GM12878 (cell line): ENCODE measurements at regions not wholly inside any gene's neighbourhood (a gene's known extent, or its start where the extent isn't known, plus 50 kb on each side); places are given as distances from the start of the nearest gene placed in this dataset.

ENCODE experiments used
- ATAC-seq: fragments of 200-7000 bp; cut with Tn5 transposase; 3 replicates; pipeline ENCODE4 v1.9.1; 2020; ENCODE audit warnings: mild to moderate bottlenecking, moderate library complexity
- BruUV-seq: library from RNA; stranded (reverse); fragments of 400-500 nt; replicated peaks from 2 replicates; lab custom pipeline; 2021; lab: Mats Ljungman, UMichigan
- CTCF ChIA-PET: fragments of 300-600 bp; sonication (Branson Sonifier 250); formaldehyde crosslinking; extraction: SDS; loops from one replicate; lab custom pipeline; 2021; ENCODE audit warnings: inconsistent platforms; lab: Yijun Ruan, JAX
- POLR2A ChIA-PET: fragments of 350-600 bp; formaldehyde crosslinking; extraction: SDS; loops from one replicate; lab custom pipeline; 2021; ENCODE audit warnings: inconsistent platforms; lab: Charles Lee
- RAD21 ChIA-PET: fragments of 300-600 bp; sonication (Branson Sonifier 250); formaldehyde crosslinking; loops from one replicate; lab custom pipeline; 2023; ENCODE audit warnings: antibody characterized with exemption; ENCODE audit not compliant: unreplicated experiment; lab: Charles Lee
- SMC1A ChIA-PET: fragments of 300-600 bp; sonication (Branson Sonifier 250); formaldehyde crosslinking; loops from one replicate; lab custom pipeline; 2023; ENCODE audit not compliant: unreplicated experiment, uncharacterized antibody; lab: Charles Lee
- DNase-seq: peaks from one replicate; pipeline ENCODE4 v3.0.0-alpha.2; 2011; ENCODE audit warnings: low read depth, low spot score
- FAIRE-seq: peaks from 3 replicates; lab custom pipeline; 2011; peaks lifted over from hg19 to GRCh38; lab: Jason Lieb, UNC
- H2AFZ ChIP-seq: 2 replicates; pipeline ENCODE4 v1.6.0; 2011; ENCODE audit warnings: low read depth, low read length, control low read depth; ENCODE audit not compliant: control insufficient read depth
- H3K27ac ChIP-seq: 2 replicates; pipeline ENCODE4 v1.5.1; 2011; ENCODE audit warnings: control low read depth; ENCODE audit not compliant: control insufficient read depth, insufficient read depth
- H3K27me3 ChIP-seq, 2 experiments: replicated peaks in 1 of 2; 2 replicates each; pipeline versions ENCODE4 v1.6.0 to v1.6.1; 2011; ENCODE audit warnings: low read length in 1 of 2; ENCODE audit not compliant: control insufficient read depth in 2 of 2, insufficient read depth in 2 of 2
- H3K36me3 ChIP-seq, 2 experiments: 2 replicates each; pipeline ENCODE4 v1.5.1; 2011; ENCODE audit warnings: low read length in 1 of 2; ENCODE audit not compliant: control insufficient read depth in 2 of 2, insufficient read depth in 2 of 2
- H3K4me1 ChIP-seq: 2 replicates; pipeline ENCODE4 v1.6.1; 2011; ENCODE audit warnings: mild to moderate bottlenecking, low read length, moderate library complexity, mixed read lengths; ENCODE audit not compliant: control insufficient read depth, insufficient read depth
- H3K4me2 ChIP-seq: 2 replicates; pipeline ENCODE4 v1.6.0; 2011; ENCODE audit warnings: control low read depth; ENCODE audit not compliant: control insufficient read depth, insufficient read depth
- H3K4me3 ChIP-seq: fragments of 200-600 bp; sonication (generic); 2 replicates; pipeline ENCODE4 v1.5.1; 2016
- H3K79me2 ChIP-seq: 2 replicates; pipeline ENCODE4 v1.6.0; 2011; ENCODE audit warnings: low read length; ENCODE audit not compliant: control insufficient read depth, insufficient read depth
- H3K9ac ChIP-seq: 2 replicates; pipeline ENCODE4 v1.8.0; 2011; ENCODE audit warnings: low read length, control low read depth, mixed read lengths; ENCODE audit not compliant: control insufficient read depth, insufficient read depth
- H3K9me3 ChIP-seq: replicated peaks from 3 replicates; pipeline ENCODE4 v1.5.1; 2011; ENCODE audit warnings: mild to moderate bottlenecking, low read length; ENCODE audit not compliant: control insufficient read depth, insufficient read depth
- H4K20me1 ChIP-seq: 2 replicates; pipeline ENCODE4 v1.6.0; 2011; ENCODE audit not compliant: control insufficient read depth, insufficient read depth
- DPF2 ChIP-seq: fragments of 450-650 bp; IDR thresholded peaks from 2 replicates; pipeline ENCODE4 v1.6.1; 2017; ENCODE audit warnings: mild to moderate bottlenecking
- POU2F2 ChIP-seq: IDR thresholded peaks from 3 replicates; pipeline ENCODE4 v1.6.1; 2011; ENCODE audit warnings: low read depth, mild to moderate bottlenecking, low read length, borderline replicate concordance
- RB1 ChIP-seq: fragments of 450-650 bp; formaldehyde crosslinking; IDR thresholded peaks from 2 replicates; pipeline ENCODE4 v1.6.1; 2017; ENCODE audit warnings: mild to moderate bottlenecking, borderline replicate concordance
- RBBP5 ChIP-seq: fragments of 200-600 bp; sonication (generic); conservative IDR thresholded peaks from 2 replicates; pipeline ENCODE4 v1.6.1; 2016
- SIN3A ChIP-seq: IDR thresholded peaks from 2 replicates; pipeline ENCODE4 v1.6.1; 2012; ENCODE audit warnings: low read depth, low read length, improper control_type of control experiment
- SUPT20H ChIP-seq: IDR thresholded peaks from 2 replicates; pipeline ENCODE4 v1.6.1; 2011; ENCODE audit warnings: low read depth, mild to moderate bottlenecking, low read length, moderate library complexity, borderline replicate concordance; ENCODE audit not compliant: control insufficient read depth
- USF2 ChIP-seq: IDR thresholded peaks from 2 replicates; pipeline ENCODE4 v1.6.1; 2011; ENCODE audit warnings: low read depth, low read length, improper control_type of control experiment, borderline replicate concordance
- ZNF24 ChIP-seq: fragments of 450-650 bp; IDR thresholded peaks from 2 replicates; pipeline ENCODE4 v1.6.1; 2017; ENCODE audit warnings: antibody characterized with exemption, mild to moderate bottlenecking
- WGBS: methylation state at CpG from one replicate; pipeline ENCODE4 v1.1.6; 2016; ENCODE audit warnings: low lambda C conversion rate; ENCODE audit not compliant: insufficient replicate concordance, insufficient coverage; ENCODE audit errors: missing lambda C conversion rate; 5-methylcytosine and 5-hydroxymethylcytosine counted together
- in situ Hi-C: fragments of 300-500 bp; cut with MboI; formaldehyde crosslinking; loops from 9 replicates; pipeline ENCODE4 v1.14.3; 2018; ENCODE audit warnings: mixed read lengths
- intact Hi-C: fragments of 100-400 bp; cut with micrococcal nuclease; formaldehyde crosslinking; loops from one replicate; pipeline ENCODE4 v1.14.2; 2022; ENCODE audit not compliant: unreplicated experiment
- TF ChIP-seq, protein P1 (sequence below): fragments of 450-650 bp; IDR thresholded peaks from 2 replicates; pipeline ENCODE4 v1.6.1; 2017; ENCODE audit warnings: mild to moderate bottlenecking, moderate library complexity

GRCh38 chr7:28355635-28356319 lies 56.5 kb upstream of the CREB5 start (continued):
- TF ChIP-seq, protein P1, sequence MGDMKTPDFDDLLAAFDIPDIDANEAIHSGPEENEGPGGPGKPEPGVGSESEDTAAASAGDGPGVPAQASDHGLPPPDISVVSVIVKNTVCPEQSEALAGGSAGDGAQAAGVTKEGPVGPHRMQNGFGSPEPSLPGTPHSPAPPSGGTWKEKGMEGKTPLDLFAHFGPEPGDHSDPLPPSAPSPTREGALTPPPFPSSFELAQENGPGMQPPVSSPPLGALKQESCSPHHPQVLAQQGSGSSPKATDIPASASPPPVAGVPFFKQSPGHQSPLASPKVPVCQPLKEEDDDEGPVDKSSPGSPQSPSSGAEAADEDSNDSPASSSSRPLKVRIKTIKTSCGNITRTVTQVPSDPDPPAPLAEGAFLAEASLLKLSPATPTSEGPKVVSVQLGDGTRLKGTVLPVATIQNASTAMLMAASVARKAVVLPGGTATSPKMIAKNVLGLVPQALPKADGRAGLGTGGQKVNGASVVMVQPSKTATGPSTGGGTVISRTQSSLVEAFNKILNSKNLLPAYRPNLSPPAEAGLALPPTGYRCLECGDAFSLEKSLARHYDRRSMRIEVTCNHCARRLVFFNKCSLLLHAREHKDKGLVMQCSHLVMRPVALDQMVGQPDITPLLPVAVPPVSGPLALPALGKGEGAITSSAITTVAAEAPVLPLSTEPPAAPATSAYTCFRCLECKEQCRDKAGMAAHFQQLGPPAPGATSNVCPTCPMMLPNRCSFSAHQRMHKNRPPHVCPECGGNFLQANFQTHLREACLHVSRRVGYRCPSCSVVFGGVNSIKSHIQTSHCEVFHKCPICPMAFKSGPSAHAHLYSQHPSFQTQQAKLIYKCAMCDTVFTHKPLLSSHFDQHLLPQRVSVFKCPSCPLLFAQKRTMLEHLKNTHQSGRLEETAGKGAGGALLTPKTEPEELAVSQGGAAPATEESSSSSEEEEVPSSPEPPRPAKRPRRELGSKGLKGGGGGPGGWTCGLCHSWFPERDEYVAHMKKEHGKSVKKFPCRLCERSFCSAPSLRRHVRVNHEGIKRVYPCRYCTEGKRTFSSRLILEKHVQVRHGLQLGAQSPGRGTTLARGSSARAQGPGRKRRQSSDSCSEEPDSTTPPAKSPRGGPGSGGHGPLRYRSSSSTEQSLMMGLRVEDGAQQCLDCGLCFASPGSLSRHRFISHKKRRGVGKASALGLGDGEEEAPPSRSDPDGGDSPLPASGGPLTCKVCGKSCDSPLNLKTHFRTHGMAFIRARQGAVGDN, result no peak
- no peak for TF ChIP-seq SIN3A
- TF ChIP-seq RBBP5, result no peak
- no peak for TF ChIP-seq RB1

DNA sequence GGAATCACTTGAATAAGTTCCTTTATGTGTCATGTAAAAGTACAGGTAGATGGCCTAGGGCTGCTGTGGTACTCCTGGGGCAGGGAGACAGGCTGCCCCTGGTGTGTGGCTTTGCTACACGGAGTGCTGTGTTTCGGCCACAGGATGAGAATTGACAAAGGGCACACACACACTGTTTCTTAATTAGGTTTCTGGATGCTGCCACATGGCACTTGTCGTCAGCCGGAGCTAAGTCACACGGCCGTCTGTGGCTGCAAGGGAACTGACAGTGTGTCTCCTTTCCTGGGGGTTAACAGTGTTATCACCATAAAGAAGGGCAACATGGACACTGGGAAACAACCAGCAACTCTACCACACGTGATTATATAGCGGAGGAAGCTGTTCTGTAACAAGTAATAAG lies 55.7 kb upstream of the CREB5 start:
- Histone ChIP-seq H3K27me3 (no peaks in the 10 kb centered on the region), H4K20me1 (no peaks in the 10 kb centered on the region), H3K9ac (no peak overlapping the region), H3K4me1 (no peaks in the 10 kb centered on the region), H3K36me3 (no peaks in the 10 kb centered on the region), H2AFZ (no peak overlapping the region), H3K4me2 (no peak overlapping the region), H3K27ac (no peak overlapping the region), H3K79me2 (no peaks in the 10 kb centered on the region), H3K4me3 (no peak overlapping the region), H3K9me3 (no peaks in the 10 kb centered on the region)
- SMC1A ChIA-PET, result no interaction called here
- CTCF ChIA-PET, result no interaction called here
- in situ Hi-C loops, result no loop called here
- RAD21 ChIA-PET, result no interaction called here
- ATAC-seq (no peak), DNase-seq (no peak), FAIRE-seq (no peak)
- TF ChIP-seq USF2 (no peak), DPF2 (no peak), SUPT20H (no peak), POU2F2 (no peak), ZNF24 (no peak)
- POLR2A ChIA-PET, result no interaction called here
- intact Hi-C loops, result no loop called here
- no TSS peak for BruUV-seq
- 44% methylated on average over 8 of the region's 8 CpGs for WGBS
